ENCODE measurements at regions not wholly inside any gene's neighbourhood (a gene's known extent, or its start where the extent isn't known, plus 50 kb on each side); places are given as distances from the start of the nearest gene placed in this dataset.

GRCh38 chr2:133966720-133967304 lies 287.1 kb upstream of the MGAT5 start:
- TF ChIP-seq CTCF (IDR thresholded peaks at IDR 0.05) (no peak), POLR2A (IDR thresholded peaks at IDR 0.05) (no peak)
